Colonic mucosa (tissue), 4 donors: ENCODE measurements at regions not wholly inside any gene's neighbourhood (a gene's known extent, or its start where the extent isn't known, plus 50 kb on each side); places are given as distances from the start of the nearest gene placed in this dataset.

Experiments
- DNase-seq: peaks from one replicate; pipeline ENCODE4 v3.0.0-alpha.2; 2020
- H3K27ac ChIP-seq: fragments of 200-600 bp; one replicate; pipeline ENCODE4 v1.8.0; 2021
- H3K27me3 ChIP-seq: fragments of 200-600 bp; one replicate; pipeline ENCODE4 v1.8.0; 2021
- H3K36me3 ChIP-seq: fragments of 200-600 bp; one replicate; pipeline ENCODE4 v1.8.0; 2021
- H3K4me1 ChIP-seq: fragments of 200-600 bp; one replicate; pipeline ENCODE4 v1.8.0; 2021; ENCODE audit warnings: mild to moderate bottlenecking
- H3K4me3 ChIP-seq: fragments of 200-600 bp; one replicate; pipeline ENCODE4 v1.8.0; 2021
- H3K9ac ChIP-seq, 2 donors: one replicate each; pipeline ENCODE4 v1.7.0; 2013; ENCODE audit warnings: control low read depth in 2 of 2, low read depth in 2 of 2, low read length in 2 of 2
- H3K9me3 ChIP-seq: fragments of 200-600 bp; one replicate; pipeline ENCODE4 v1.8.0; 2021
- CTCF ChIP-seq: fragments of 200-600 bp; IDR thresholded peaks from one replicate; pipeline ENCODE4 v1.8.0; 2022; ENCODE audit warnings: antibody characterized with exemption, mild to moderate bottlenecking
- intact Hi-C: fragments of 100-400 bp; cut with DNase I; formaldehyde crosslinking; loops from one replicate; pipeline ENCODE4 v1.14.1; 2022
- donor health status: healthy.
- donor health status: DM: no; HTN: no; CAD: no.
- donor health status: DM: no; HTN: no; CAD: no.

GRCh38 chr9:20016611-20017010, 227.8 kb upstream of the SLC24A2 start:
- Histone ChIP-seq H3K9ac (no peak overlapping the region), H3K27ac (no peak overlapping the region), H3K4me3 (no peak overlapping the region), H3K9me3 (no peaks in the 10 kb centered on the region), H3K4me1 (no peaks in the 10 kb centered on the region), H3K27me3 (no peaks in the 10 kb centered on the region), H3K36me3 (no peaks in the 10 kb centered on the region)
- TF ChIP-seq CTCF: no peak
- DNase-seq: no peak
- intact Hi-C loops: no loop called here

- no peak for DNase-seq
- no peak overlapping the region for H3K9ac ChIP-seq
- H3K4me3 ChIP-seq: no peak overlapping the region
- H3K27me3 ChIP-seq: no peaks in the 10 kb centered on the region
- H3K36me3 ChIP-seq: no peaks in the 10 kb centered on the region
- H3K27ac ChIP-seq: no peak overlapping the region
- no peaks in the 10 kb centered on the region for H3K9me3 ChIP-seq
- intact Hi-C loops: no loop called here
- TF ChIP-seq CTCF: no peak
- H3K4me1 ChIP-seq: no peaks in the 10 kb centered on the region
These were observed 226.6 kb upstream of the SLC24A2 start for GRCh38 chr9:20015427-20015931.

GRCh38 chr9:20014168-20014567, 225.3 kb upstream of the SLC24A2 start:
- no peak for TF ChIP-seq CTCF
- Histone ChIP-seq H3K4me1 (no peaks in the 10 kb centered on the region), H3K36me3 (no peaks in the 10 kb centered on the region), H3K27ac (no peak overlapping the region), H3K4me3 (no peak overlapping the region), H3K9me3 (no peaks in the 10 kb centered on the region), H3K9ac (no peak overlapping the region), H3K27me3 (no peaks in the 10 kb centered on the region)
- intact Hi-C loops: no loop called here
- DNase-seq: no peak

GRCh38 chr9:20012232-20012631, 223.4 kb upstream of the SLC24A2 start:
- H3K36me3 ChIP-seq: no peaks in the 10 kb centered on the region
- TF ChIP-seq CTCF: no peak
- H3K4me1 ChIP-seq: no peaks in the 10 kb centered on the region
- H3K9me3 ChIP-seq: no peaks in the 10 kb centered on the region
- no peak overlapping the region for H3K9ac ChIP-seq
- intact Hi-C loops: no loop called here
- no peak overlapping the region for H3K4me3 ChIP-seq
- no peak overlapping the region for H3K27ac ChIP-seq
- DNase-seq: no peak
- H3K27me3 ChIP-seq: no peaks in the 10 kb centered on the region

GRCh38 chr9:20009606-20010005, 220.8 kb upstream of the SLC24A2 start:
- Histone ChIP-seq H3K9ac (no peak overlapping the region), H3K9me3 (no peaks in the 10 kb centered on the region), H3K4me1 (no peaks in the 10 kb centered on the region), H3K36me3 (no peaks in the 10 kb centered on the region), H3K4me3 (no peak overlapping the region), H3K27me3 (no peaks in the 10 kb centered on the region), H3K27ac (no peak overlapping the region)
- intact Hi-C loops: no loop called here
- TF ChIP-seq CTCF: no peak
- no peak for DNase-seq

- no peak overlapping the region for H3K27ac ChIP-seq
- TF ChIP-seq CTCF: no peak
- no peaks in the 10 kb centered on the region for H3K4me1 ChIP-seq
- H3K36me3 ChIP-seq: no peaks in the 10 kb centered on the region
- no peak overlapping the region for H3K4me3 ChIP-seq
- H3K9me3 ChIP-seq: no peaks in the 10 kb centered on the region
- no peak for DNase-seq
- no peak overlapping the region for H3K9ac ChIP-seq
- intact Hi-C loops: no loop called here
- no peaks in the 10 kb centered on the region for H3K27me3 ChIP-seq
These were observed 213.2 kb upstream of the SLC24A2 start for GRCh38 chr9:20002011-20002410.
